ENCODE measurements at regions not wholly inside any gene's neighbourhood (a gene's known extent, or its start where the extent isn't known, plus 50 kb on each side); places are given as distances from the start of the nearest gene placed in this dataset.

DNA sequence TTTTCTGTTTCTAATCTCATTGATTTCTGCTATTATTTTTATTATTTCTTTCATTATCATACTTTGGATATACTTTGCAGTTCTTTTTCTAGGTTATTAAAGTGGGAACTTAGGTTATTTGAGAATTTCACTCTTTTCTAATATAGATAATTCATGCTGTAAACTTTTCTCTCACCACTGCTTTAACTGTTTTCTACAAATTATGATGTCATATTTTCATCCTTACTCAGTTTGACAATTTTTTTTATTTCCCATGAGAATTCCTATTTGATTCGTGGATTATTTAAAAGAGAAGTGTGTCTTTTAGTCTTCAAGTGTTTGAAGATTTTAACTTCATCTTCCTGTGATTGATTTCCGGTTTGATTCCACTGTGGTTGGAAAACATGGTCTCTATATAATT, 336.8 kb upstream of the SALL1 start:
- no peak for DNase-seq (ENCODE audit: low read depth in 2 of 2)

DNA sequence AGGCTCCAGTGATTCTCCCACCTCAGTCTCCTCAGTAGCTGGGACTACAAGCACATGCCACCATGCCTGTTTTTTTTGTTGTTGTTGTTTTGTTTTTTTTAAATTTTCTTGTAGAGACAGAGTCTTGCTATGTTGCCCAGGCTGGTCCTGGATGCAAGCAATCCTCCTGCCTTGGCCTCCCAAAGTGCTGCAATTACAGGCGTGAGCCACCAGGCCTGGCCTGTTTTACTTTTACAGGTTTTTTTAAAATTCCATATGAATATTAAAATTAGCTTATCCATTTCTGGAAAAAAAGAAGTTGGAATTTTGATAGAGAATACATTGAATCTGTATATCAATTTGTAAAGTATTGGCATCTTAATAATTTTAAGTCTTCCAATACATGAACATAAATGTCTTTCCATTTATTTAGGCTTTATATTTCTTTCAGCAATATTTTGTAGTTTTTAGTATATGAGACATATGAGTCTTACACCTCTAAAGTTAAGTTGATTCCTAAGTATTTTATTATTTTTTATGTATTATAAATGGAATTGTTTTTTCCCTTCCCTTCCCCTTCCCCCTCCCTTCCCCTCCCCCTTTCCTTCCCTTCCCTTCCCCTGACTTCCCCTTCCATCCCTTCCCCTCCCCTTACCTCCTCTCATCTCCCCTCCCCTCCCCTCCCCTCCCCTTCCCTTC, 323.5 kb upstream of the SALL1 start:
- no peak for DNase-seq (ENCODE audit: low read depth in 2 of 2)

DNA sequence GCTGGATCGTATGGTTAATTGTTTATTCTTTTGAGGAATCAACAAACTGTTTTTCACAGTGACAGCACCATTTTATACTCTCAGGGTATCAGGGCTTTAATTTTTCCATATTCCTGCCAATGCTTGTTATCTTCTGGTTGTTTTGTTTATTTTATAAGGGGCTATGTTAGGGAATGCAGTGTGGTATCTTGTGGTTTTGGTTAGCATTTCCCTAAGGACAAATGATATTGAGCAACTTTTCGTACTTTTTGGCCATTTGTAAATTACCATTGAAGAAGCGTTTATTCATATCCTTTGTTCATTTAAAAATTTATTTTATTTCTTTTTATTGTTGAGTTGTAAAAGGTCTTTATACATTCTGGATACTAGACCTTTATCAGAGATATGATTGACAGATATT, 322.0 kb upstream of the SALL1 start:
- DNase-seq (ENCODE audit: low read depth in 2 of 2) = no peak

DNA sequence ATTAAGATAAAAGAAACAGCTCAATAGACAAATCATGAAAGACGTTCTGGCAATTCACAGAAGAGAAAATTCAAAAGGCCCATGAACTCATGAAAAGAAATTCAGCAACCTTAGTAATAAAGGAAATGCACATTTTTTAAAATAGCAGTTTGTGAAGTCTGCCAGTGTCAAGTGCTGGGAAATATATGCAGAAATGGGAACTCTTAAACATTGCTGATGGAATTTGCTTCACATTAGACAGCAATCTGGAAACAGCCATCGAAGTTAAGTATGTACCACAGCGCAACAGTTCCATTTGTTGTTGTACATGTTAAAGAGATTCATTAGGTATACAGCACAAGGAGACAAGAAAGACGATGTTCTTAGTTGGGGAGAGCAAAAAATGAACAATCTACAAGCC, 319.4 kb upstream of the SALL1 start:
- no peak for DNase-seq (ENCODE audit: low read depth in 2 of 2)

DNA sequence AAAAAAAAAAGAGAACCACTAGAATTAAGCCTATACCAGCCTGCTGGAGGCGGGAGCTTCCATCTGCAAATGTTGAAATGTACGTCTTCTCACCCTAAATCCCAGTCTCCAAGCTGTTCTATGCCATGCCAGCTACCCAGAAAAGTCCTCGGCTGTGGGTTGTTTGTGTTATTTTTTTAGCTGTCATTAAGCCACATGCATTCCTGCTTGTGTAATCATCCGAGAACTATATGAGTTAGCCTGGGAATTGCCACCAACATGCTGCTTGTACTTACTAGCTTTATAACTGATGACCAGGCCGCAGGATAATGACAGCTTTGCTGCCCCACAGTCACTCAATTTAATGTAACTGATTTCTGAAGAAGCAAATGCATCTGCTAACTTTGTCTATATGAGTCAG, 313.9 kb upstream of the SALL1 start:
- no peak for DNase-seq (ENCODE audit: low read depth in 2 of 2)

DNA sequence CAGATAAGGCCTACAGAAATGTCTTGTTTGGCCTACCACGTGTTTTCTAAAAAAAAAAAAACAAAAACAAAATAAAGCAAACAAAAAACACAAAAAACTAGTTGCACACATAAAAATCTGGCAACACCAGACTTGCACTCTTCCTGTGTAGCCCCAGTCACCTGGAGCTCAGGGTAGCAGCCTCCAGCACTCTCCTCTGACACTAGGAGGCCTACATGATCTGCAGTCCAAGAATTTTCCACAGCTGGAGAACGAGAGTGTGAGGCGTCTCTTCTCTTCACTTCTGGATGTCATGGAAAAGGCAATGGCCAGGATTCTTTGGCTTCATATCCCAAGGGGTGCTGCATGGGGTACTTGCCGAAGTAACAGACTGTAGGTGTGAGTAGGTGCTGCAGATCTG, 310.2 kb upstream of the SALL1 start:
- DNase-seq (ENCODE audit: low read depth in 2 of 2) = no peak

DNA sequence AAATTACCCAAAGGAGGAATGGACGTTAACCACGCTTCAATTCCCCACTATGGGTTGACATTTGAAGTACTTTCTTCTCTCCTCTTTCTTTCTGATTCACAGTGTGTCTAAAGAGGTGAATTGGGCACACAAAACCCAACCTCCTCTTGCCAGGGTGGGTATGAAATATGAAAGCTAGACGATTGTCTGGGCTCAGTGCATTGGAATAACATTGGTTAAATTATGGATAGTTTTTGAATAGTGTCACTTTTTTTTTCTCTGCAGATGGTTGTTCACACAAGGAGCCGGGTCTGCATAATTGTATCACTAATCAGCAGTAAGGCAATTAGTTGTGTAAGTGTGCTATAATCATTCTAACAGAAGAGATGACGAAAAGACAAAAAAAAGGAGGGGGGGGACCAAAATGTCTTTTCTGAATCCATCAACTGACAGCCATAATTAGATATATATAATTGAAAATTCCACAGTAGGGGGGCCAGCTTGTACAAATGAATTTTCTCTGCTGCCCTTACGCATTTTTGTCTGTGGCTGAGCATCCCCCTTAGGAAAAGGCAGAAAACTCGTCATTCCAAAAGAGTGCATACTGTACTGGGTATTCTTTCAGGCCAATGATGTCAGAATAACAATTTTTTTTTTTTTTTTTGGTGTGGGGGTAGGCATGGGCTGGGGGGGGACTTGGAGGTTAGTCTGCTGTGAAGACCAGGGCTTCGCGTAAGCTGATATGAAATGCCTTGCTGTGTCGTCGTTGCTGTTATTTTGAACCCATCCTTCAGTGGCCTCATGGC, 307.5 kb upstream of the SALL1 start:
- DNase-seq (ENCODE audit: low read depth in 2 of 2) = no peak

DNA sequence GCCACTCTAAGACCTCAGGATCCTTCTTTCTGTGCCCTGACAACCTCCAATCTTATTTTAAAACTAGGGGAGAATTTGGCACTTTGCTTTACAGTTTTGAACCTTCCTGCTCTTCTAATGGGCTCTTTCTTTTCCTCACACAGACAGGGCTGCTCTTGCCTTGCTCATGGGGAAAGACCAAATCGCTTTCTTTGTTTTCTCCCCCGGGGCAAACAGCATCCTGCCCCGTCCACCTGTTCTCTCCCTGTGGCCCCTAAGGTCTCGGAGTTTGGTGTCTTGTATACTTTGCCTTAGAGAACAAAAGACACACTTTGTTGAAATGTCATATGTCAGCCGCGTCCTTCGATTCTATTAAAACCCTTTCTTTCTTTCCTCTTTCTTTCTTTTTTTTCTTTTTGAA, 306.7 kb upstream of the SALL1 start:
- no peak for DNase-seq (ENCODE audit: low read depth in 2 of 2)

DNA sequence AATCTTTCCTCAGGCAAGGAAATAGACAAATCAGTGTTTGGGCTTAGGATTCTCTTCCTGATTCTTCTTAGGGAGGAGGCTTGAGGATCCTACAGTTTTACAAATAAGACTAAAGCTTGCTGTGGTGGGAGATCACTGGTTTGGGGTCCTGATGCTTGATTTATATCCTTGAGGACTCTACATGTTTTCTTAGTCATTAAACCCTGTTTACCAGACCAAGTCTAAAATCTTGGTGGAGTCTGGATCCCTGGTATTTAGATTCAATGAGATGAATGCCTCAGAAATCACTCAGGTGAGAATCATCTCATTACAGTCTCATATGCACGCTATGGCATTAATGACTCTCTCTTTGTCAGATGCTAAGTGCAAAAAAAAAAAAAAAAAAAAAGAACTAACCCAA, 304.3 kb upstream of the SALL1 start:
- no peak for DNase-seq (ENCODE audit: low read depth in 2 of 2)

DNA sequence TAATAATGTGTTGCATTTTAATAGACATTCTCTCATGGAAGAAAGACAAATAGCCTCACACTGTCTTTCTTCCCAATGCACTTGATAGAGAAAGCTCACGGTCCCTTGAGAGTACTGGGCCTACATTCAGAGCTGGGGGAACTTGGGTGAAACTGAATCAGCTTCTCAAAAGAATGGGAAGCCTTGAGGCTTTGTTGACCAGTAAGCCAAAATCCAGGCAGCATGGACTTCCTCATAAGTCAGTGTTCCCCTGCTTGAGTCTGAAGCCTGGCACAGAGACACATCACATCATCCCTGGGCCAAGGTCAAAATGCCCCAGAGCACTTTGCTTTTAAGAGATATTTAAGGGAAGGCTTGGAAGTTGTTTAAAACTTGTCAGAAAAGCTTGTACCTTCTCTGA, 302.2 kb upstream of the SALL1 start:
- DNase-seq (ENCODE audit: low read depth in 2 of 2) = no peak

DNA sequence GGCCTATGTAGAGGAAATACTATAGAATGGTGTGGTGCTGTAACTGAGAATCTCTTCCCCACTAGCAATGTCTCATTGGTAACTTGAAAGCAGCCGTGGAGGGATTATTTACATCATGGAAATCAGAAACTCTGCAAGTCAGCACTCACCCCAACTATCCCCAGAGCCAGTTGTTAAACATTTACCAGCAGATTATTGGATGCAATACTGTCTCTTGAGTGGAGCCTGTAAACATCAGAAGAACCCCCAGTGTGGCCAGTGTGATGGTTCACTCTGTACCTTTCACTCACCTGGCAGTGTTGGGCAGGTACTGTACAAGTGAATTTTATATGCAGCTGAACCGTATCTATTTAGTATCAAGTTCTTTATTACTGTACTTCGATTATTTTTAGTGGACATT, 299.8 kb upstream of the SALL1 start:
- DNase-seq (ENCODE audit: low read depth in 2 of 2) = no peak

DNA sequence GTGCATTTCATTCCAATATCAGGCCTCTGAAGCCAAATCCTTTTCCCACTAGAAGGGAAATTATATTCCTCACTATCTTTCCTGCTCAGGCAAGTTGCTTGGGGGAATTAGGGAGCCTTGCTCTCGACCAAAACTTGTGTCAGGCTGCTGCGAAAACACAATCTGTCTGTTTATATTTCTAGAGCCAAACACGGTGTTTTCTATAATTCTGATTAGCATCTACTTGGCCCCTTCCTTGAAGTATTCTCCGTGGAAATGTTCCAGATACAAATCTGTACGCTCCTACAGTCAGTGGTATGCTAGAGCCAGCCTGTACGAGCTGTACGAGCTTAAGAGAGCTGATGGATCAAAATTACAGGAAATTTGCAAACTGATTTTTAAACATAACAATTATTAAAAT, 299.3 kb upstream of the SALL1 start:
- no peak for DNase-seq (ENCODE audit: low read depth in 2 of 2)

DNA sequence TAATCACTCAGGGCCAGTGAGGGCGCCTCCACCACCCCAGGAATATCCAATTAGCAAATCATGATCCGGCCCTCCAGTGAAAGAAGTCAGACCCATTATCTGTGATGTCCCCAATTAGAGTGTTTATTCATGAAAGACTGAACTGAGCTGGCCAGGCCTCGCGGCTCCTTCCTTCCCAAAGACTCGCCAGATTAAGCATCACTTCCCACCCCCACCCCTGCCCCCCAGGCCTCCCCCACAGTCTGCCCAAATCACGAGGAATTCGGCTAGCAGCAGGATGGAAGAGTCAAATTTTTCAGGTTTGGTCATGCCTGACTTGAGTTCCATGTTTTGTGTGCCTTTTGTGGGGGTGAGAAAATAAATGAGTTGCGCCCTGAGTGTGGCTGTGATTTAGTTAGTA, 298.4 kb upstream of the SALL1 start:
- DNase-seq (ENCODE audit: low read depth in 2 of 2) = no peak

DNA sequence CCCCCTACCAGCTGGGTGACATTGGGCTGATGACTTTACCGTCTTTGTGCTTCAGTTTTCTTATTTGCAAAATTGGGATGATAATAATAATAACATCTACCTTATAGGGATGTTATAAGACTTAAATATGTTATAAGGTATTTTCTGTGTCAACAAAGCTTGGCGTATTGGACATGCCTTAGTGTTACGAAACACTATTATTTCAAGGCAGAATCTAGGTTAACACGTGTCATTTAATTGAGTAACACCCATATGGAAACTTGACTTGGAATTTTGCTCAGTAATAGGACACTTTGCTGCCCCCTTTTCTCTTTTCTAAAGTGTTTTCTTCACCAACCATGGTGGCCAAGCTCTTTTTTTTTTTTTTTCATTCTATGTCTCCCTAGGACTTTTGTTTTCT, 294.2 kb upstream of the SALL1 start:
- no peak for DNase-seq (ENCODE audit: low read depth in 2 of 2)

DNA sequence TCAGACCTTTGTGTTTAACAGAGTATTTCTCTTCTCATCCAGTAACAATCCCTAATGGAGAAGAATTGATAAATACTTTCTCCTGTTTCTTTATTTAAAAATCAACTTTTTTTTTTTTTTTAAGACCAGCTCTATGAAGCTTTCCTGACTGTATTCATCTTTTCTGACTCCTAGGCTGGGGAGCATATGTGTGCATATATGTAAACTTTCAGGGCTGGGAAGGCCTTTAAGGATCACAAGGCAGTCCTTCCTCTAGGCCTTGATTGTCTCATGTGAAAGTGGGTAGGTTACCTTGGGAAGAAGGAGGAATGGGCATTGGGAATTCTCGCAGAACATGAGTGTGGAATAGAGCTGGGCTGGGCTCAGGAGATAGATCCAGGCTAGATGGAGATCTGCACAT, 292.9 kb upstream of the SALL1 start:
- no peak for DNase-seq (ENCODE audit: low read depth in 2 of 2)

DNA sequence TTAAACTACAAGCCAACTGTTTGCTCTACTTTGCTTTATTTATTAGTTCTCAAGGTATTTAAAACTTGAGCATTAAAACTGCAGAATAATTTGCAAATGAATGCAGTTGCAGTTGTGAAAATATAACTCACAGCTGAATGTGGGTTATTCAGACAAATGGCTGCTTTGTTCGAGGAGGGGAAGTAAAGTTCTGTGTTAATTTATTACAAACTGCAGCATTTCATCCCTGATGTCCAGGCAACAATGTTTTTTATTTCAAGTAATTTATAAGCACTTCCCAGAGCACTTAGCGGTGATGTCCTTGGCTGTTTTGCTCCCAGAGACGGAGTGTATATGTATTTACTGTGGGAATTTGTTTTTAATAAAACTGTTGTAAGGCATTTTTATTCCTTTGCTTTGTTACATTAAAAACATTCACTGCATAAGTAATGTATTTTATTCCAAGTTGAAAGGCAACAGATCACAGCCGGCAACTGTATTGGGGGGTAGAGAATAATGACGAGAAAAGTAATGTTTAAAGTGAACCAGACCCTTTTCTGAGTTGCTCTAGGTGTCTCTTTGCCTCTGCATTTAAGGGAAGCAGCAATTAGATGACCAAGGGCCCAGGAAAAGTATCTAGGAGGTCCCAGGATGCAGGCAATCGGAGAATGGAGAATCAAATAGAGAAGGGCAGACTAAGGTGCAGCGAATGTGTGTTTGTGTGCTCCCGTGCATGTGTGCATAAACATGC, 291.2 kb upstream of the SALL1 start:
- DNase-seq (ENCODE audit: low read depth in 2 of 2) = no peak

DNA sequence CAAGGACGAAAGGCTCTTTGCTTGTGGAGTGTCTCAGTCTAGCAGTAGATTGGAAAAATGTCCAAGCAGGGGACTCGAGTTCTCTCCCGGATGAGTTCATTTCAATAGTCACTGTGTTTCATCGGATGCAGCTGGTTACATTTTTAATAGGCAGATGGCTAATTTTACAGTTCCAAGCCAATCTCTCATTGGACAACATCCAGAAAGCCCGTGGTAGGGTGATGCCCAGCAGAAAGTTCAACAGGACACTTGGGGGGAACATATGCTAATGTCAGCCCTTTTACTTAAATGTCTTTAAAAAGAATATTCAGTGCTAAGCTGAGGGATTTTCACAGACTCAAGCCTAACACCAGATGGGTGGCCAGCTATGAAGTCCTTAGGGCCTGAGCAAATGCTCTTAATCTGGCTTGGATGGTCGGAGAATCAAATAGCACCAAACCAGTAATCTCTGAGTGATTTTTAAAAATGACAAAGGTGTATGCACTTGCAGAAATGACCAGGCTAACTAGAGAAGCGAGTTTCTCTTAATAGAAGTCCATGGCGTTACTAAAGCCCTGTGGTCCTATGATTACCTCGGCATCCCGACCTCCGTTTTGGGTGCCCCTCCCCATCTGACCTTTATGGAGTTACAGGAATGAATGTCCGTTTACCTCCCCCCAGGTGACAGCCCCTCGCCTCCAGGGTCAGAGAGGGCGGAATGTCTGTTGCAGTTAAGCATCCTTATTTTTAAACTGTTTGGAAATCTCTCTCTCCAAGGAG, 289.2 kb upstream of the SALL1 start:
- no peak for DNase-seq (ENCODE audit: low read depth in 2 of 2)

DNA sequence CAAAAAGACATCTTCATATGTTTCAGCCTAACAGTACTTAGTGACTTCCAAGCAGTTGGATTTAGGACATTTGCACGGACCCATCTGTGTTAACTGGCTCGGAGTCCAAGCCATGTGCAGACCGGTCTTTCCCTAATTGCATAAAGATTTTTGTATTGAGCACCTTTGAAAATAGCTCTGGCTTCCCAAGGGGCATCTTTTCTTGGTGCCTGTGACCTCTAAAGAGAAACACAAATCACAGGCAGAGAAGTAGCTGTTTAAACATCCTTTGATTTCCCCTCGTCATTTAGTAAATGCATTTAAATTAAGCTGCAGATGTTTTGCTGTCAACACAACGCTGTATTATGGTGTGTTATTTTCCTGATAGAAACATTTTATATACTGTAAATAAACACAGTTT, 288.2 kb upstream of the SALL1 start:
- no peak for DNase-seq (ENCODE audit: low read depth in 2 of 2)

DNA sequence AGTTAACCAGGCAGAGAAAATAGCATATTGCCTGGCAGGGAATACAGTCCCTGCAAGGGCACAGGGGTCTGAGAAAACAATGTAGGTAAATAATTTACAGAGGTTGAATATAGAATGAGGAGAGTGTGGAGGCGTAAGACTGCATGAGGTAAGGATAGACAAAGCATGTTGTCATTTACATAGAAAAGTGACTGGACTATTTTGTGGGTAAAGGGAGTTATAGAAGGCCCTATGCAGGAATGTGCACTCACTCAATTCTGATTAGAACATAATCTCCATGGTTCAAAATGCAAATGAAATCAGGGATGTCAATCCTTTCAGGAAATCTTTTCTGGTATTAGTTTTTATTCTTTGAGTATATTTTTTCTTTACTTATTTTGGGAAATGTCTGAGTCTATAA, 285.7 kb upstream of the SALL1 start:
- DNase-seq (ENCODE audit: low read depth in 2 of 2) = no peak

DNA sequence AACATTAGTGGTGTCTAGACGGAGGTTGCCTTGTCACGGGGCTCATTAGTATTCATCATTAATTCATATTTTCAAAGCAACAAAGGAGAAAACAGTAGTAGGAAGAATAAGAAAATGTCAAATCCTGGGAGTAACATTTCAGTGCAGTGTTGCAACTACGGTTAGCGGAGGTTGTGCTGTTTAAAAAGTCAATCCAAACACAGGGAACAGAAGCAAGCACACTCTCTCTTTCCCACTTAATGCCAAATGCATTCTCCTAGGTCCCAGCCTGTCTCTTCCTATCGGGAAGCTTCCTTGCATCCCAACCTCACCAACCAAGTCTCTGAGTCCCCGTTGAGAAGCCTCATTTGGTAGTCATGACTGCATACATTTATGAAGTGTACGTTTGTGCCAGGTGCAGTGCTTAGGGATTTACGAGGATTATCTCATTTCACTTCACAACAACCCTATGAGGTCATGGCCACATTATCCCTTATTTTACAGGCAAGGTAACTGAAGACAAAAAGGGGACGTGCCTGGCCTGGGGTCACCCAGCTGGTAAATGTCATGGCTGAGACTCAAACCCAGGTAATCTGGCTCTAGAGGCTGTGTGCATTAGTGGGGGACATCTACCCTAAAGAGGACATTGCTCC, 283.6 kb upstream of the SALL1 start:
- no peak for DNase-seq (ENCODE audit: low read depth in 2 of 2)

DNA sequence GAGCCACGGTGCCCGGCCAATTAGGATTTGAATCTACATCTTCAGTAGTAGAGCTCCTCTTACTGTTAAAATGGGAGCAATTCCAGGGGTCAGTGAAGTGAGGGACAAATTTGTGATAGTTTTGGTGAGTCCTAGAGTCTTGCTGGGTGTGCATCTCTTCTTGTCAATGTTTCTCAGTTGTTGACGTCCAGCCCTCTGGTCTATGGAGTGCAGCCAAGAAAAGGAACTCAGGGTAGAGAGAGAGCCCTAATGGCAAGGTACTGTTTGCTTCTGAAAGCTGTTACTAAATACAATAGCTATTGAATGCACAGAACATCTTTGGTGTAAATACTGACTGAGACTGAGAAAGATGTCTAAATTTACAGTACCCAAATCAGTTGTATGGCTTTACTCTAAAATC, 282.5 kb upstream of the SALL1 start:
- DNase-seq (ENCODE audit: low read depth in 2 of 2) = no peak
